ENCODE measurements at regions not wholly inside any gene's neighbourhood (a gene's known extent, or its start where the extent isn't known, plus 50 kb on each side); places are given as distances from the start of the nearest gene placed in this dataset.
"Not testable (repeated sequence)": the region's sequence is repeated elsewhere in the genome, so short reads cannot be mapped to it uniquely, and the experiment has no call there.

DNA sequence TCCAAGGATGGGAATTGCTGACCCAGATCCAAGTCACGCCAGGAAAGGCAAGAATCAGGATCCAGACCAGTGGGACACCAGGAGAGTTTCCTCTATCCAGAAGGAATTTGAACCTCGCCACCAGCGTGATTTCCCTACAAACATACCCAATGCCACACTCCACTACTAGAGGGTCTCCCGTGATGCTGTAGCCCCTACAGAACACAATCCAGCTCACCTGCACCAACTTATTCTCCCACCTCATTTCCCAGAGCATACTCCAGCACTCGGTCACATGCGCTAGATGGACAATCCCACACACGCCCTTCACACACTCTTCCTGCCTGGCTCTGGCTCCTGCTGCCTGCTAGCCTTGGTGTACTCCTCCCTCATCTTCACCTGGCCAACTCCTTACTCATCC, 142.1 kb upstream of the PDE1C start:
- H3K4me3 ChIP-seq (ENCODE audit: low read depth, low read length) = no peak overlapping the region
- DNase-seq (ENCODE audit: low read depth) = no peak

DNA sequence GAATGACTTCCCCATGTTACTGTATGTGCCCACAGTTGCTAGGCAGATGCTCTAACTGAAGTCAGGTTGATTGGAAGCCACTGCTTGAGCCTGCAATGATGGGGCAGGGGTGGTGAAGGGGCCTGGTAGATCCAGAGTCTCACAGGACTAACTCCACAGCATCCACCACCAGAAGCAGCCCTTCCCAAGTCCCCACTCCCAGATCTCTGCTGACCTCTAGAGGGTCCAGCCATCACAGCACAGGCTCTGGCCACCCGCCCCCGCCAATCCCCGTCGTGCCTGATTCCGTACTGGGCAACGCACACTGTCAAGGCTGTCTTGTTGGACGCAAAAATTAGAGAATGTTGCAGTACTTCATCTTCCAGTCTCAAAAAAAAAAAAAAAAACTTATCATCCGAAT, 136.8 kb upstream of the PDE1C start:
- no peak for DNase-seq (ENCODE audit: low read depth)
- H3K4me3 ChIP-seq (ENCODE audit: low read depth, low read length) = no peak overlapping the region

DNA sequence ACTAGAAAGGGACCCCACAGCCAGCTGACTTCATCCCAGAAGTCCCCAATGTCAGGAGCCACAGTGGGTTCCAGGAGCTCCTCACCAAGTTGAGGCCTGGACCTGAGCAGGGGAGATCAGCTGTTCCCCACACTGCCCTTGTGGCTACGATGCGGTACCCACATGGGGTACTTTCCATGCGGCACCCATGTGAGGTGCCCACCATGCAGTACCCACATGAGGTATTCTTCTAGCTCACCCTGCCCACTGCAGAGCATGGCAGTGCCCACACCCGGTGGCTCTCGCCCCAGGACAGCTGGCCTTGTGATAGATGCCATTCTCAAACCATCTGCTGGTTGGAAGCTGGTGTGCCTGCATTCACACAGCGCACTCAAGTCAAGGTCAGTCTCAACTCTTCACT, 136.3 kb upstream of the PDE1C start:
- DNase-seq (ENCODE audit: low read depth) = no peak

DNA sequence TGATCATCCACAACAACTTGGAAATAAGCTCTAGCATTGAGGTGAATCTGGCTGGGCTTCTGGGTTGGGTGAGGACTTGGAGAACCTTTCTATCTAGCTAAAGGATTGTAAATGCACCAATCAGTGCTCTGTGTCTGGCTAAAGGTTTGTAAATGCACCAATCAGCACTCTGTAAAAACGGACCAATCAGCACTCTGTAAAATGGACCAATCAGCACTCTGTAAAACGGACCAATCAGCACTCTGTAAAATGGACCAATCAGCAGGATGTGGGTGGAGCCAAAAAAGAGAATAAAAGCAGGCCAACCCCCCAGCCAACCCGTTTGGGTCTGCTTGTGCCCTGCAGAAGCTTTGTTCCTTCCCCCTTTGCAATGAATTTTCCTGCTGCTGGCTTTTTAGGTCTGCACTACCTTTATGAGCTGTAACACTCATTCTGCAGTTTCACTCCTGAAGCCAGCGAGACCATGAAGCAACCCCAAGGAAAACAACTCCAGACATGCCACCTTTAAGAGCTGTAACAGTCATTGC, 135.2 kb upstream of the PDE1C start:
- H3K4me3 ChIP-seq (ENCODE audit: low read depth, low read length); DNase-seq (ENCODE audit: low read depth): not testable (repeated sequence)

More for the DNA sequence above, 136.3 kb upstream of the PDE1C start:
- no peak overlapping the region for H3K4me3 ChIP-seq (ENCODE audit: low read depth, low read length)

DNA sequence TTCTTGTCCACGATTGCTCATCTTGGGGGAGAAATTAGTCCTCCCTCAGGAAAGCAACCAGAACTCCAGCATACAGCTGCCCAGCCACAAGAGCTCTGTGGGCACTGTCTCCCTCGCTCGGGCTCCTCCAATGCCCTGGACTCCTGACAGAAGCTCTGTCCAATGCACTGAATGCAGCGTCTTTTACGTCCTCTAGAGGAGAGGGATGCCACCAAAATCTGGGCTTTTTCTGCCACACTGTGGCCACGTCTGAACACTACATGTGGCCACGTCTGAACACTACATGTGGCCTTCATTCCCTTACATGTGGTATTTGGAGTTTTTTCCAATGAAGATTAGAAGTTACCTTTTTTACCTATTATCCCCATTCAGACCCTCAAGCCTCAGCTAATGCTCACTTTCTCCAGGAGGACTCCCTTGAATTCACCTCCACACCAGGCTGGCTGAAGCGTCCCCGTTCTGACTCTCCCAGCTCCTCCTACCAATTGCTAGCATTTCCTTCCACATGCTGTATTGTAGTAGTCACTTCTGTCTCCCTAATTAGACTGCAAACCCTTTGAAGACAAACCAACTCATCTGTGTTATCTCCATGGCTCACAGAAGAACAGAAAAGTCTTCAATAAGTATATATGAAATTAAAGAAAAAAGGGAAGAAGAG, 134.3 kb upstream of the PDE1C start:
- DNase-seq (ENCODE audit: low read depth) = peak; percentile 50
- peak overlapping the region; percentile 9 for H3K4me3 ChIP-seq (ENCODE audit: low read depth, low read length)

DNA sequence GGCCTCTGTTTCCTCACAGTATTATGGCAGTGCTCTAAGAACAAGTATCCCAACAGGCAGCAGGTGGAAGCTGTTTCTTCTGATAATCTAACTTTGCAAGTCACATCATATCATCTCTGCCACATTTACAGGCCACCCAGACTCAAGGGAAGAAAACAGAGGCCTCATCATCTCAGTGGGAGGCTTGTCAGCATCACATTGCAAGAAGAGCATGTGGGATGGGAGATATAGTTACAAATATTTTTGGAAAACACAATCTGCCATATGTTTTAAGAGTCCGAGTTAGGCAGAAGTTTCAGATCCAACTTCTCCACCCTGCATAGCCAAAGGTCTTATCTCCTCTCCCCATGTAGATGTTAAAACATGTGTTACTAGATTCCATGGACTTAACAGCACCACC, 130.4 kb upstream of the PDE1C start:
- no peak for DNase-seq (ENCODE audit: low read depth)
- H3K4me3 ChIP-seq (ENCODE audit: low read depth, low read length) = no peak overlapping the region

DNA sequence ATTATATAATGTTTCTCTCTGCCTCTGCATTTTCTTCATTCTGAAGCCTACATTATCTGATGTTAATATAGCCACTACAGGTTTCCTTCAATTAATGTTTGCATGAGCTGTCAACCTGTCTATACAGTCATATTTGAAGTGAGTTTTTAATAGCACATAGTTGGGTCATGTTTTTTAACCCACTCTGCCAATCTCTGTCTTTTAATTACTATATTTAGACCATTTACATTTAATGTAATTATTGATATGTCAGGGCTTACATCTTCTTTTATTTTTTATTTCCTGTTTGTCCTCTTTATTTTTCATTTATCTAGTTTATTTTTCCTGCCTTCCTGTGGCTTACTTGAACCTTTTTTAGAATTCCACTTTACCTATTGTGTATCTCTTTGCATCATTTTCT, 124.3 kb upstream of the PDE1C start:
- no peak for DNase-seq (ENCODE audit: low read depth)
- H3K4me3 ChIP-seq (ENCODE audit: low read depth, low read length) = no peak overlapping the region

DNA sequence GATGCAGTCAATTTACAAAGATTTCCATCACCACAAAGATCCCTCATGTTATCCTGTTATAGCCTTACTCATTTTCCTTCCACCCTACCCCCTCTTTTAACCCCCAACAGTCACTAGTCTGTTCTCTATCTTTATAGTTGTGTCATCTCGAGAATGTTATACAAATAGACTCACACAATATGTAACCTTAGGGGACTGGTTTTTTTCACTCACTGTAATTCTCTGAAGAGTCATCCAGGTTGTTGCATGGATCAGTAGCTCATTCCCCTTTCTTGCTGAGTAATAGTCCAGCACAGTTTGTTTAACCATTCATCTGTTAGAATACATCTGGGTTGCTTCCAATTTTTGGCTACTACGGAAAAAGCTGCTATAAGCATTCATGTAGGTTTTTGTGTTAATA, 121.1 kb upstream of the PDE1C start:
- DNase-seq (ENCODE audit: low read depth) = no peak
- H3K4me3 ChIP-seq (ENCODE audit: low read depth, low read length) = no peak overlapping the region

DNA sequence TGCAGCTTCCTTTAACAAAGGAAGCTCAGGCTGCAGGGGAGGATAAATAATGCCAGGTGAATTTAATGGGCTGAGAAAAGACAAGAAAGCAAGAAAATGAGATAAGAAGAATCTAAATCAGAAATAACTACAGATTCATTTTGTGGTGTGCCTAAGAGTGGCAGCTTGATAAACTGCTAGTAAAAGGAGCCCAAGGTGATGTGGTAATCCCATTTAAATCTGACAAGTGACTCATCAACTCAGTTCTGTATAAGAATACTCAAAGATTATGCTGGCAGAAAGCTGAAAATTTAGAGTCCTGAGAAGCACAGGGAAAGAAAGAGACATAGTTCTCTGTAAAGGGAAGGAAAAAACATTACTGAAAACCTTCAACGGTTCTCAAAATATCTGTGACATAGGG, 109.4 kb upstream of the PDE1C start:
- DNase-seq (ENCODE audit: low read depth) = no peak
- H3K4me3 ChIP-seq (ENCODE audit: low read depth, low read length) = no peak overlapping the region

DNA sequence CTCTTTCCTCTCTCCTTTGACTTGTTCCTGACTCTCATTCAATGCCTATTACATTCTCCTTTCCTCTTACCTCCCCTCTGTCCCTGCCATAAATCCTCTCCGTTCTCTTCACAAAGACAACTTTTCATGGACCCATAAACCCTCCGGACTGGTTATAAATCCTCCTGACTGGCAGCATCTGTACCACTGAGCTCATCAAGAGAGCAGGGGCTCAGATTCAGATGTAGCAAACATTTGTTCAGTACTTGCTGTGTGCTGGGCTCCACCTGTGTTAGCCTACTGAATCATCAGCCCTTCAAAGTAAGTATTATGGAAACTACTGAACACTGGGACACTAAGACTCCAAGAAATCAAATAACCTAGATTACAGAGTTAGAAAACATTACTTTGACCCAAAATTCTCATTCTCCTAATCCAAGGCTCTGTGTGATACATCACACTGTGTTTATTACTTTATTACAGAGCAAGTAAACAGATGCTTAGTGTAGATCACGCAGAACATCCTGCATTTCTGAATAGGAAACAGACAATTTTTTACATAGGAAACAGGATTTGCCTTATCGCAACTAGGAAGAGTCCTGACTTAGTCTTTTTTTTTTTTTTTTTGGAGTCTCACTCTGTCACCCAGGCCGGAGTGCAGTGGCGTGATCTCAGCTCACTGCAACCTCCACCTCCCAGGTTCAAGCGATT, 108.6 kb upstream of the PDE1C start:
- no peak overlapping the region for H3K4me3 ChIP-seq (ENCODE audit: low read depth, low read length)
- DNase-seq (ENCODE audit: low read depth) = no peak

DNA sequence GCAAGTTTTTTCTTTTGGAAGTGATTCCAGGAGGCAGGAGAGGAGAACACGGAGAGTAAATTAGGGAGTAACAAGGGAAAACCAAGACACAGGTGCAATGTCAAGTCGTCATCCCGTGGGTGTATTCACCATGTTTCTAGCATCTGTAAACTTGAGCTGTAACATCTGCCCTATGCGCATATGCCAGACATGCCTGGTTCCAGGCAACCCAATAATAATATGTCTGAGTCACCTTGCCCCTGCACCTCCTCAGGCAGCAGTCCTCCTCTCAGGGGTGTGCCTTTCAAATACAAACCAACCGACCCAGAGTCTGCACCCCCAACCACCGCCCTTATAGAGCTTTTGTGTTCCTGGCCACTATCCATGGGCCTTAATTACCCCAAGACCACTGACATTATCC, 107.0 kb upstream of the PDE1C start:
- no peak overlapping the region for H3K4me3 ChIP-seq (ENCODE audit: low read depth, low read length)
- DNase-seq (ENCODE audit: low read depth) = no peak

DNA sequence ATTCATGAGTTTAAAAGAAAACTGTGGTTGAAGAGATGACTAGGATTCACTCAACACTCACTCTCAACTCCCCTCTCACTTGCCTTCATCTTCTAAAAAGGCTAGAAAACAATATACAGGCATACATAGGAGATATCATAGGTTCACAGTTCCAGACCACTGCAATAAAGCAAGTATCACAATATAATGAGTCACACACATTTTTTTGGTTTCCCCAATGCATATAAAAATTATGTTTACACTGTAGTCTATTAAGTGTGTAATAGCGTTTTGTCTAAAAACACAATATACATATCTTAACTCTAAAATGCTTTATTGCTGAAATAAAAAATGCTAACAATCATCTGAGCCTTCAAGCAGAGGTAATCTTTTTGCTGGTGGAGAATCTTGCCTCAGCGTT, 104.9 kb upstream of the PDE1C start:
- DNase-seq (ENCODE audit: low read depth) = no peak
- H3K4me3 ChIP-seq (ENCODE audit: low read depth, low read length) = no peak overlapping the region

DNA sequence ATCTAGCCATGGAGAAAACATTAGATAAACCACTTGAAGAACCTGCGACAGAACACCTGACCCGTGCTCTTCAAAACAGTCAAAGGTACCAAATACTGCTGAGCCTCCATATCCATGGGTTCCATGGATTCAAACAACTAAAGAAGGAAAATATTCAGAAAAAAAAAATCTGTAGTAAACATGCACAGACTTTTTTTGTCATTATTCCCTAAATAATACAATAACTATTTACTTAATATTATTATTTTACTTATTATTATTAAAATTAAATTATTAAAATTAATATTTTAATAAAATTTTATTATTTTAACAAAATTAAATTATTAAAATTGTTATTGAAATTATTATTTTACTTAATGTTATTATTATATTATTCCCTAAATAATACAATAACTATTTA, 101.0 kb upstream of the PDE1C start:
- H3K4me3 ChIP-seq (ENCODE audit: low read depth, low read length) = no peak overlapping the region
- no peak for DNase-seq (ENCODE audit: low read depth)

DNA sequence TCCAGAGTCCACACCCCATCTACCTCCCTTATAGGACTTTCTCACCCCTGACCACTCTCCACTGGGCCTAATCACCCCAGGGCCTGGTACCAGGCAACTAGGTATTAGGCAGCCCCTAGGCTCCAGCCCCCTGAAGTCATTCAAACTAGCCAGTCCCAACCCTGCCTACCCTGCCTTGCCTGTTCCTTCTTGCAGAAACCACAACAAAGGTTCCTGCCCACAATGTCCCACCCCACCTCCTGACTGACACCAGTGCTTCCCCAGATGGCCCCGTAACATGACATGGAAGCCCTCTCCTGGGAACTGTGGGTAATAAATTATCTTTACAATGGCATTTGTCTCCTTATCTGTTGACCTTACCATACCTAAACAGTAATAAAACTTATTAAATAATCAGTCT, 100.6 kb upstream of the PDE1C start:
- H3K4me3 ChIP-seq (ENCODE audit: low read depth, low read length) = no peak overlapping the region
- DNase-seq (ENCODE audit: low read depth) = no peak

DNA sequence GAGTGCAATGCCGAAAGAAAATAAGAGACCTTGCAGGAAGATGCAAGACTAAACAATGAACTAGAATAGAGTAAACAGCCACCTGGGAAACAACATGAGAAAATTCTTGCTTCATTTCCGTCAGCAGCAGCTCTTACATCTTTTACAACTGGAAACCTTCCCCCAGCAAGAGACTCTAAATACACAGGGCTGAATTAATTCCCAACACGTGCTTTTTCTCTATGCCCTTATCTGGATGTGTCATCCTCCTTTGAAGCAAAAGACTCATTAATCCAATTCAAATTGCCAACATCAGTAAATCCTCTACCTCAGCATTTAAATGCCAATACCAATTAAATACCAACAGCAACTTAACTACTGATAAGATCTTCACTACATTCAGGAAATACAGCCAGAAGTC, 99.0 kb upstream of the PDE1C start:
- H3K4me3 ChIP-seq (ENCODE audit: low read depth, low read length) = no peak overlapping the region
- no peak for DNase-seq (ENCODE audit: low read depth)

DNA sequence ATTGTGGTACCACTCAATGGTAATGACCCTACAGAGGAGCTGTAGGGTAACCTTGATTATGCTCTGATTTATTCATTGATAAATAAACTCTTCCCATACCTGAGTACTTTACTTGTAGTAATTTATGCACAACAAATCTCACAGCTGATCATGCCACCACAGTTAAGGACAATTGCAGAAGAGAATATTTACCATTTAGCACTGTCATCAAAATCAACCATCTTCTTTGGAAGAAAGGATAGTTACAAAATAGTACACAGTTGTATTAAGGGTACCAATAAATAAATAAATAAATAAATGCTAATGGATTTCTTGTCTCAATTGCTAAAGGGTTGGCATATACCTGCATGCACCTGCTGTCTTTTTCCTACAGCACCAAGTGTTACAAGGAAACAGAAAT, 97.6 kb upstream of the PDE1C start:
- no peak for DNase-seq (ENCODE audit: low read depth)
- no peak overlapping the region for H3K4me3 ChIP-seq (ENCODE audit: low read depth, low read length)

DNA sequence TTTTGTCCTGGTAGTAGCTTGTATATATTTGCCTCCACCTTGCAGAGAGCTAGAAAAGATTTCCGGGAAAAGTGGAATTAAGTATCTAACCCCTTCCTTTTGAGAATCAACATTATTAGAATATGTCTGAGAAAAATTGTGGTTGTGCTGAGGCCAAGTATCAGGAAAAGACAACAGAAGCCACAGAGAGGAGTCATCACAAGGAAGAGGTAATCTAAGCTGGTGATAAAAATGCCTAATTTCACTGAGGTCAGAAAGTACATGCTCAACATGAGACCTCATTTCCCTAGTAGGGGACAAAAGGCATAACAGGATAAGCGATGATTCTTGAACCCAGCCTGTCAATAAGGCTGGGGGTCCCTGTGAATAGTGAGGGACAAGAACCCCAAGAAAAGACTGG, 97.0 kb upstream of the PDE1C start:
- no peak overlapping the region for H3K4me3 ChIP-seq (ENCODE audit: low read depth, low read length)
- DNase-seq (ENCODE audit: low read depth) = no peak

DNA sequence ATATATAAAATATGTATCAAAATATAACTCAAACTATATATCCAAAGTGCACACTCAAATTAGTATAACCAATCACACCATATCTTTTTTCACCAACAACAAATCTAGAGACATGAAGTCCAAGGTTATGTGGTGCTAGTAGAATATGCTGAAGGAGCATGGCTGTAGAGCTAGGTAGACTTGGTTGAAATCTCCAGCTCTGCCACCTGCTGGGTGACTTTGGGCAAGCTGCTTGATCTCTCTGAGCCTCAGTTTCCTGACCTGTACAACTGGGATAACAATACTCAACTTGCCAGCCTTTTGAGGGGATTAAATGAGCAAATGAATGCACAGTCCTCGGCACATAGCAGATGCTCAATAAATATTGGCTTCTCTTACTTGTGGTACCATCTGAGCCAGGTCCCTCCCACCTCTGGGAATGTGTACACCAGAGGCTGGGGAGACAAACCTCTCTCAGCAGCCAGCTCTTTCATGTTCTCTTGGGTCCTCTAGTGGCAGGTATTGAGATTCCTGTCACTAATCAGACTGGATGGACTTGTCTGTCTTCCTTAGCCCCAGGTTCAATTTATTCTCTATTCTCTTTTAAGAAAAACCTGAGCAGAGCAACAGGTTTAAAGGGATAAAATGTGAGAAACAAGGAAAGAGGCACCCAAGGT, 94.3 kb upstream of the PDE1C start:
- H3K4me3 ChIP-seq (ENCODE audit: low read depth, low read length) = no peak overlapping the region
- peak; percentile 54 for DNase-seq (ENCODE audit: low read depth)

DNA sequence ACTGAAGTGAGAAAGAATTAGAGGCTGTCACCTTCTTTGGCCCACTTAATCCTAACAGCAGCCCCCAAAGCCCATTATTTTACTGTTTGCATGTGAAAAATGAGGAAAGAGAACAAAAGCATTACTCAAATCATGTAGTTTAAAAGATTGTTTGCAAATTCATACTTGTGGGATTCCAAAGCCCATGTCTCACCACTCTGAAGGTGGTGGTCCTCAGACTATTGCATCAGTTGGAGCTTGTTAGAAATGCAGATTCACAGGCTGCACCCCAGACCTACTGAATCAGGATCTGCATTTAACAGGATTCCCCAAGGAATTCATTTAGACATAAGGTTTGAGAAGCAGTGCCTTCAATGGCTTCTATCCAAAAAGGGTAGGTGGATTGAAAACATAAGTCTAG, 93.7 kb upstream of the PDE1C start:
- no peak for DNase-seq (ENCODE audit: low read depth)
- H3K4me3 ChIP-seq (ENCODE audit: low read depth, low read length) = no peak overlapping the region

DNA sequence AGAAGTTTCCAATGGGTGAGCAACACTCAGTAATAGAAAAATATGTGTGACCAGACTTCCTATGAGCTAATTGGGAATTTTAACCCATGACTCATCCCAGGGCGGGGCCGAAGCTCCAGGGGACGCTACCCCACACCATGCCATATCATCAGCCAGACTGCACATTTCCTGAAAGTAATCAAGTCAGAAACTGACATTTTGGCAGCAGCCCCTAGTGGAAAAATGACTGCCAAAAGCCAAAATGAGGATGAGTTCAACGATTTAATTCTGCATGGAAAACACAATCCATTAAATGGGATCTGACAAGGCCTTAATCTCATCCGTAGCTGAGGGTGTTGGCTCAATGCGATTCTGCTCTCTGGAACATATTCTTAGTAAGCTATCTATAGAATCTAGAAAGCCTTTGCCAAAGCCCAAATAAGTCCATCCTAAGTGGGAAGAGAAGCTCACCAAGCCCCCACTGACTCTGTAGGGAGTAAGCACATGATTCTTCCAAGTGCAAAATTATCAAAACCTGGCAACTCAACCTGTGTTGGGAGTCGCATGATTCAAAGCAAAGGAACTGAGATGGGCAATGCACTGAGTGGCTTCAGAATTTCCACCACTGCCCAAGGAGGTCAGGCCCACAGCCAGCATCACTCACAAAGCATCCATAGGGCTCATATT, 93.1 kb upstream of the PDE1C start:
- DNase-seq (ENCODE audit: low read depth) = peak; percentile 89
- no peak overlapping the region for H3K4me3 ChIP-seq (ENCODE audit: low read depth, low read length)
